ENCODE measurements at regions not wholly inside any gene's neighbourhood (a gene's known extent, or its start where the extent isn't known, plus 50 kb on each side); places are given as distances from the start of the nearest gene placed in this dataset.

GRCh38 chr5:173493846-173494245, 122.6 kb downstream of the BOD1 start:
- Histone ChIP-seq H3K4me2 (replicated peaks; ENCODE audit: extremely low read depth, low read length, poor library complexity, severe bottlenecking) (no peak overlapping the region), H3K9ac (ENCODE audit: insufficient read depth, low read length, poor library complexity, severe bottlenecking) (no peak overlapping the region), H3K79me2 (ENCODE audit: insufficient read depth, low read length) (no peaks in the 10 kb centered on the region), H3K36me3 (replicated peaks in 1 of 2; ENCODE audit: control insufficient read depth in 1 of 2, insufficient read depth in 2 of 2, low read length in 2 of 2) (no peaks in the 10 kb centered on the region), H3K27ac (ENCODE audit: low read depth in 1 of 2, low read length in 2 of 2) (no peak overlapping the region), H3K4me3 (replicated peaks in 1 of 3; ENCODE audit: low read depth in 2 of 3, low read length in 3 of 3) (no peak overlapping the region), H3K27me3 (ENCODE audit: control insufficient read depth in 2 of 2, insufficient read depth in 2 of 2, low read length in 2 of 2) (peaks cover 0 to 7% of the 10 kb centered on the region in 2 donors), H2AFZ (ENCODE audit: insufficient read depth, low read depth, low read length, poor library complexity, severe bottlenecking) (no peak overlapping the region), H4K20me1 (ENCODE audit: insufficient read depth, low read length) (no peaks in the 10 kb centered on the region), H3K9me3 (replicated peaks in 1 of 2; ENCODE audit: control insufficient read depth in 1 of 2, insufficient read depth in 1 of 2, low read length in 2 of 2) (no peaks in the 10 kb centered on the region), H3K4me1 (ENCODE audit: control insufficient read depth in 1 of 2, insufficient read depth in 2 of 2, low read length in 2 of 2) (no peaks in the 10 kb centered on the region)
- TF ChIP-seq CTCF (IDR thresholded peaks at IDR 0.05): no peak
- intact Hi-C loops (cut with micrococcal nuclease): no loop called here
- Mint-ChIP-seq H3K9me3 (peaks cover 0 to 4% (median 2%) of the 10 kb centered on the region in 7 donors), H3K4me3 (no peak overlapping the region), H3K36me3 (no peaks in the 10 kb centered on the region), H3K4me1 (no peaks in the 10 kb centered on the region), H3K27me3 (ENCODE audit: low read depth in 3 of 3) (peaks cover 5 to 18% (median 13%) of the 10 kb centered on the region in 3 donors), H3K27ac (peak overlapping the region in 1 of 7 donors; percentile 45)
- 80% methylated on average over 1 of the region's 6 CpGs for WGBS (ENCODE audit: insufficient coverage)
- DNase-seq: no peak

GRCh38 chr5:173493040-173493439, 123.4 kb downstream of the BOD1 start:
- Histone ChIP-seq H2AFZ (ENCODE audit: insufficient read depth, low read depth, low read length, poor library complexity, severe bottlenecking) (no peak overlapping the region), H3K4me2 (replicated peaks; ENCODE audit: extremely low read depth, low read length, poor library complexity, severe bottlenecking) (no peak overlapping the region), H3K4me1 (ENCODE audit: control insufficient read depth in 1 of 2, insufficient read depth in 2 of 2, low read length in 2 of 2) (no peaks in the 10 kb centered on the region), H3K9ac (ENCODE audit: insufficient read depth, low read length, poor library complexity, severe bottlenecking) (no peak overlapping the region), H3K36me3 (replicated peaks in 1 of 2; ENCODE audit: control insufficient read depth in 1 of 2, insufficient read depth in 2 of 2, low read length in 2 of 2) (no peaks in the 10 kb centered on the region), H3K9me3 (replicated peaks in 1 of 2; ENCODE audit: control insufficient read depth in 1 of 2, insufficient read depth in 1 of 2, low read length in 2 of 2) (no peaks in the 10 kb centered on the region), H3K79me2 (ENCODE audit: insufficient read depth, low read length) (no peaks in the 10 kb centered on the region), H4K20me1 (ENCODE audit: insufficient read depth, low read length) (no peaks in the 10 kb centered on the region), H3K4me3 (replicated peaks in 1 of 3; ENCODE audit: low read depth in 2 of 3, low read length in 3 of 3) (no peak overlapping the region), H3K27me3 (ENCODE audit: control insufficient read depth in 2 of 2, insufficient read depth in 2 of 2, low read length in 2 of 2) (peaks cover 0 to 7% of the 10 kb centered on the region in 2 donors), H3K27ac (ENCODE audit: low read depth in 1 of 2, low read length in 2 of 2) (no peak overlapping the region)
- DNase-seq: no peak
- no peaks in the 10 kb centered on the region for H3K36me3 Mint-ChIP-seq
- H3K27me3 Mint-ChIP-seq (ENCODE audit: low read depth in 3 of 3): peaks cover 5 to 18% (median 13%) of the 10 kb centered on the region in 3 donors
- intact Hi-C loops (cut with micrococcal nuclease): no loop called here
- H3K27ac Mint-ChIP-seq: no peak overlapping the region
- no peak for TF ChIP-seq CTCF (IDR thresholded peaks at IDR 0.05)
- WGBS (ENCODE audit: insufficient coverage): 90% methylated on average over 1 of the region's 2 CpGs
- peaks cover 0 to 4% (median 0%) of the 10 kb centered on the region in 7 donors for H3K9me3 Mint-ChIP-seq
- no peaks in the 10 kb centered on the region for H3K4me1 Mint-ChIP-seq
- H3K4me3 Mint-ChIP-seq: no peak overlapping the region
